SH-SY5Y (cell line): ENCODE measurements at regions not wholly inside any gene's neighbourhood (a gene's known extent, or its start where the extent isn't known, plus 50 kb on each side); places are given as distances from the start of the nearest gene placed in this dataset.

Experiments
- GATA2 ChIP-seq: IDR thresholded peaks from 2 replicates; pipeline ENCODE4 v1.6.1; 2011; ENCODE audit warnings: mild to moderate bottlenecking, low read depth, low read length
- GATA3 ChIP-seq: IDR thresholded peaks from 2 replicates; pipeline ENCODE4 v1.6.1; 2011; ENCODE audit warnings: low read depth, mild to moderate bottlenecking, low read length, moderate library complexity

- TF ChIP-seq GATA2 (no peak), GATA3 (no peak)
These were observed 90.5 kb upstream of the ABCC4 start for GRCh38 chr13:95391785-95392184.
